GM19025 (cell line): ENCODE measurements at regions not wholly inside any gene's neighbourhood (a gene's known extent, or its start where the extent isn't known, plus 50 kb on each side); places are given as distances from the start of the nearest gene placed in this dataset.
A peak's percentile ranks its signal among the peaks of the same experiment; 100 is the strongest.

Experiments
- ATAC-seq: cut with Tn5 transposase; IDR thresholded peaks from one replicate; pipeline ENCODE4 v1.9.1; 2021; ENCODE audit warnings: mild to moderate bottlenecking, low read depth, moderate library complexity; ENCODE audit not compliant: unreplicated experiment

DNA sequence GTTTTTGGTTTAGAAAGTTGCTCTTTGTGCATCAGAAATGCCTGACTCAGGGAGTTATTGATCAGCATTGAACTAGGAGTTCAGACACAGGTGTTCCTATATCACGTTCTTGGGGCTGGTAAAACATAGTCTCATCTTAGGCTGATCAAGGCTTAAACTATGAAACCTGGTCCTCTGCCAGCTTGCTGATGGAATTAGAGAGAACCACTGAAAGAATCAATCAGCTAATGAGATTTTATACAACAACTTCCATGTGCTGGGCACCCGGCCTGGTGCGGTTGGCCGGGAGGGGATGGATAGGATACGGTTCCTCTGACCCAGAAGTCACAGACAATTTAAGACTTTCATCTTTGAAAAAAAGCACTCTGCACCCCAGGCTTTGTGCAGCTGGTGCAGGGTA, 164.9 kb downstream of the RDH14 start:
- no peak for ATAC-seq

- peak; percentile 72 for ATAC-seq
Measured at GRCh38 chr2:18387441-18388206, 172.8 kb downstream of the RDH14 start.

- ATAC-seq = no peak
Measured at GRCh38 chr2:18384242-18384641, 176.2 kb downstream of the RDH14 start.

GRCh38 chr2:18381386-18381785, 179.1 kb downstream of the RDH14 start:
- no peak for ATAC-seq

GRCh38 chr2:18380321-18380720, 180.1 kb downstream of the RDH14 start:
- no peak for ATAC-seq

DNA sequence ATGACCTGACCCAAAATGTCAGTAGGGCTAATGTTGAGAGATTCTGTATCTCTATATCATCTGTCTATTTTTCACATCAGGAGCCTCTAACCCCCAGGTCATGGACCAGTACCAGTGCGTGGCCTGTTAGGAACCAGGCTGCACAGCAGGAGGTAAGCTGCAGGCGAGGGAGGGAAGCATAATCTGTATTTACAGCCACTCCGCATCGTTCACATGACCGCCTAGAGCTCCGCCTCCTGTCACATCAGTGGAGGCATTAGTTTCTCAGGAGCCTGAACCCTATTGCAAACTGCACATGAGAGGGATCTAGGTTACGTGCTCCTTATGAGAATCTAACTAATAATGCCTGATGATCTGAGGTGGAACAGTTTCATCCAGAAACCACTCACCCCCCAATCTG, 180.6 kb downstream of the RDH14 start:
- no peak for ATAC-seq

DNA sequence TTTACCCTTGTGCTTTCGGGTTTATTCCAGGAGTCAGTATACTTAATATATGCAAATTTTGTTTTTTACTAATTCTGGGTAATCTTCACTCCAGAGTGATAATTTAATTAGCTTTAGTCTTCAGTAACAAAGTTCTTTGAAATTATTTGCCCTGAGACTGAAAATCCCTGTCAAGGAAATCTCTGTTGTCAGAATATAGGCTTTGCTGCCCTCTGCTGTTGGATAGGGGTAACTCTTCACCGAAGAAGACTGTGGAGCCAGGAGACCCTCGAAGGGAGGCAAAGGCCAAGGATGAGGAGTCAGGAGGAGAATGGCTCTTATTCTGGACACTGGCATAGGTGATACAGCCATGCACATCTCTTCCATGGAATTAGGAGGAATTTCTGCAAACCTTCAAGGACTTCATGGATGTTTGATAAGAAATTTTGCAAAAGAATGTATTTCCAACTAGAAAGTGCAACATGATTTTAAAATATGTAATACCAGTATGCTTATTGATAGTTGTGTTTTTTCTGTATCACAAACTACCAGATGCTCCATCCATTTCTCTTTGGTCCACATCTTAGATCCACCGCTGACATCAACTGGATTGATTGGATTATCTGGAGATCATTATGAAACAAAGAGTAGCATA, 182.3 kb downstream of the RDH14 start:
- ATAC-seq = peak; percentile 64

- no peak for ATAC-seq
Measured at GRCh38 chr2:18376936-18377335, 183.5 kb downstream of the RDH14 start.

DNA sequence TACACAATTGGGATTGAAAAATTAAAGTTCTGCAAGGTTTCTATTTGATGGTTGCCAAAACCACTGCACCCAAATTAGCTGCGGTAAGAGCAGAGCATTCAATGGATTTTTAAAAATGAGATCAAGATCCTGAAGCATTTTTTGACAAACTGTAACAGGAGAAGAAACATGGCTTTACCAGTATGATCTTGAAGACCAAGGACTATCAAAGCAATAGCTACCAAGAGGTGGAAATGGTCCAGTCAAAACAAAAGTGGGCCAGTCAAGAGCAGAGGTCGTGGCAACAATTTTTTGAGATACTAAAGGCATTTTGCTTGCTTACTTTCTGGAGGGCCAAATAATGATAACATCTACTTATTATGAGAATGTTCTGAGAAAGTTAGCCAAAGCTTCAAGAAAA, 186.8 kb downstream of the RDH14 start:
- ATAC-seq = no peak

- no peak for ATAC-seq
Measured at GRCh38 chr2:18373081-18373480, 187.4 kb downstream of the RDH14 start.

- ATAC-seq = no peak
Measured at GRCh38 chr2:18372641-18373040, 187.8 kb downstream of the RDH14 start.

DNA sequence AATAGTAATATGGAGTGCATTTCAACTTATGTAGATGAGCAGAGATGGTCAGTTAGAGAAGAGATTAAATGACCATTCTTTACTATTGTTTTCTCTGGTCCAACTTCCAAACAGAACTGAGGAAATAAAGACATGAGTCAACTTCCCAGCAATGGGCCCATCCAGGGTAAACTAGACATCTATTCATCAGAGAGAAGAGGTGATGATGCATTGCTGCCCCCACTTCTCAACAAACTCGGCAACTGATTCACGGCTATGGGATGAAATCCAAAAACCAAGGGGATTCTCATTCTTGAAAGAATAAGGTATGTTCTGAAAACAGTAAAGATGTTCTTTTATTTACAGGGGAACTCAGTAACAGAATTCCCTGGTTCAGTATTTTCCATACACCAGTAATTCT, 190.7 kb downstream of the RDH14 start:
- no peak for ATAC-seq

DNA sequence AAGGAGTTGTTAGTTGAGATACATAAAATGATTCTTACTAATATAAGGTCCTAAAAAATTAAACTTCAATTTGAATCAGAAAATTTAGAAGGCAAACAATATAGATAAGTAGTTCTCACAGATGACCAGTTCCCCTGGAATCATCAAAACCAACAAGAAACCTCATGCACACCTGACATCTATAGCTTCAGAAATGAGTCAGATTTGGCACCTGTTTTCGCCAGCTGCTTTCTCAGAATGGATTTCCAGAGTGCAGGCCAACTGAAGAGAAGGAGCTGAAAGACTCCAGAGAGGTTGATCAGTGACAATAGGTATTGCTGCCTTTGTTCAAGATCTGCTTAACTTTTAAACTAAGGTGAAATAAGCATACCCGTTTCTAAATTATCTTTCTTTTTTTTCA, 192.4 kb downstream of the RDH14 start:
- ATAC-seq = no peak

GRCh38 chr2:18365342-18365741, 195.1 kb downstream of the RDH14 start:
- ATAC-seq = no peak

DNA sequence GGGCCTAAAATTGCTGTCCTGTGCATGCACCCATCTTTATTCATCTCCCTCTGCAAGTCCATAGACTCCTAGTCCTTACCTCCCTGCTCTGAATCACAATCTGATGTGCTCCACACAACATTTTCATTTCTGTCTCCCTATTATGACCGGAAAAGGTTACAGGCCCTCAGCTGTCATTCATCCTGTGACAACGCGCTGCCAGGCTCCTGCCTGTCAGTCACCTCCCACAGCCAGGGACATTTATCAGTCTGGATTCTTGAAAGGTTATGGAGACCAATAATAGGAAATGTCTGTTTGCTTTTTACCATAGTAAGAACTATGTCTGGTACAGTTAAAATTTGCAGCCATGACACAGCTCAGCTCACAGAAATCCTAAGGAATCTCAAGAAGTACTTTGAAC, 197.1 kb downstream of the RDH14 start:
- ATAC-seq = no peak

GRCh38 chr2:18362696-18363095, 197.8 kb downstream of the RDH14 start:
- no peak for ATAC-seq

GRCh38 chr2:18357537-18357936, 202.9 kb downstream of the RDH14 start:
- ATAC-seq = no peak

DNA sequence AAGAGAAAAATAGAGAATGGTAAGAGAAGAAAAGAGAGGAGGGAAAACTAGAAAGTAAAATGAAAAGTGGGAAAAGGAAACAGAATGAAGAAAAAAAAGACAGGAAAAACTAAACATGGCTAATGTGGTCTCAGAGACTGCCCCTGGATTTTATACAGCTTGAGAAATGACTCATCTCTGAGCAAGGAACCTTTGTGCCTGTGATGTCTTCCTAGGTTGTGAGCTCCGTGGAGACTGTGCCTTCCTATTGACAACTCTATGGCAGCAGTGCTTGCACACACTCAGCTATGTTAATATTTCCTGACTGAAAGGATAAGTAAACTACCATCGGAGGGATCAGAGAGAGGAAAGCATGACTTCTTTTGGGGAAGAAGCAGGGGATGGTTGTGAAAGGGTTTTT, 203.8 kb downstream of the RDH14 start:
- ATAC-seq = no peak

- no peak for ATAC-seq
Measured at GRCh38 chr2:18349421-18349820, 211.0 kb downstream of the RDH14 start.

DNA sequence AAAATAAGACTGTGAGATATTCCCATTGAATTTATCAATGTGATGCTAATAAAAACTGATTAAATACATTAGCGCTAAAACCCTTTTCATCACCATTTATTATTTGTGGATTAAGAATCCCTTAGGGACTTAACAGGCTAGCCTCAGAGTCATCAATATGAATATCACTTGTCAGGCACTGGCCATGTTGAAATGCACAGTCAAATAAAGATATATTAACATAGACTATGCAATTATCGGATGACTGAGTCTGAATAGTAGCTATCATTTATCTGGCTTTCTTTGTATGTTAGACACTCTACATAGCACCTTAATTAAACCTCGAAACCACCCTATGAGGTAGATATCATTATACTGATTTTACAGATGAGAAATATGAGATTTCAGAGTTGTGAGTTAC, 213.6 kb downstream of the RDH14 start:
- ATAC-seq = no peak

GRCh38 chr2:18346344-18346743, 214.1 kb downstream of the RDH14 start:
- ATAC-seq = no peak

GRCh38 chr2:18345848-18346247, 214.6 kb downstream of the RDH14 start:
- no peak for ATAC-seq
